OCI-LY3 (cell line): ENCODE measurements at regions not wholly inside any gene's neighbourhood (a gene's known extent, or its start where the extent isn't known, plus 50 kb on each side); places are given as distances from the start of the nearest gene placed in this dataset.

ENCODE experiments used
- CTCF ChIP-seq: fragments of 200-600, 300-600 bp; sonication (generic); IDR thresholded peaks from 2 replicates; pipeline ENCODE4 v1.5.1; 2014; ENCODE audit warnings: antibody characterized with exemption, low read length, low read depth
- EZH2phosphoT487 ChIP-seq: fragments of 200-600 bp; shearing (Covaris generic); IDR thresholded peaks from 2 replicates; pipeline ENCODE4 v1.6.1; 2018; ENCODE audit warnings: antibody characterized with exemption, mixed run types, low read depth

GRCh38 chr16:72680732-72681131 lies 367.2 kb downstream of the ZFHX3 start:
- TF ChIP-seq CTCF, result no peak
- TF ChIP-seq EZH2phosphoT487, result no peak
